ENCODE measurements at regions not wholly inside any gene's neighbourhood (a gene's known extent, or its start where the extent isn't known, plus 50 kb on each side); places are given as distances from the start of the nearest gene placed in this dataset.

GRCh38 chr3:24828011-24828410 is 333.4 kb upstream of the THRB start:
- no peak for TF ChIP-seq REST (IDR thresholded peaks at IDR 0.05)
- no peak for TF ChIP-seq POLR2A (IDR thresholded peaks at IDR 0.05; ENCODE audit: low read length)
- TF ChIP-seq CTCF (IDR thresholded peaks at IDR 0.05): no peak
- no peak for TF ChIP-seq EHF (CRISPR knock-in tag; IDR thresholded peaks at IDR 0.05)
